ENCODE measurements at regions not wholly inside any gene's neighbourhood (a gene's known extent, or its start where the extent isn't known, plus 50 kb on each side); places are given as distances from the start of the nearest gene placed in this dataset.

DNA sequence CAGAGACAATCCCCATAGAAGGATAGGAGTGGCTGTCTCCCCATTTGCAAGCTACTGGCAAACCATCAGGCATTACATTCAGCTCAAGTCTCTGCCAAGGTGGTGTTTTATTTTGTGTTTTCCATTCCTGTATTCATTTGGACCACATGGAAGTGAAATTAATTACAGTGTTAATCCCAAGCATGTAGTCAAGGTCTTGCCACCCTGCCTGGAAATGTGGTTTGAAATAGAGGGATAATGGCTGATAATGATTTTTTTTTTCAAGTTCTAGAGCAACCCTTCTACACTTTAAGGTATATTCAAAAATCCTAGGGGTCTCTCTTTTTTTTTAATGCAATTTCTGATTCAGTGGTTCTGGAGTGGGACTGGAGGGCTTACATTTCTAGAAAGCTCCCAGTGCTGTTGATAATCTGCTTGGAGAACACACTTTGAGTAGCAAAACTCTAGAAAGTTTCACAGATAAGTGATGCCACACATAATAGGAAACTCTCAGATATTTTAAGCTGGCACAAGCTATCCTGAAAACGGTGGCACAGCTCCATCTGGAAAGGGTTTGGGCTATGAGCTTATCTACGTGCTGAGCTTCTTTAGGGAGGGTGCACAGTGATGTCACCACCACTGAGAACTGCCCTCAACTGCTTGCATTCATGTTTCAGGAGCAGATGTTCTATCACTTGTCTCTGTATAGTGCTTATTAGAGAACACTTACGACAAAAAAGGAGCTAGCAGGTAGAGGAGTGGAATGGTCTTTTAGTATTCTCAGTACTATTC, 140.1 kb upstream of the IL12A start (continued):
- no peak for TF ChIP-seq ZNF462 (CRISPR knock-in tag; IDR thresholded peaks at IDR 0.05)
- TF ChIP-seq JUNB (IDR thresholded peaks at IDR 0.05; ENCODE audit: unreplicated experiment) = no peak
- TF ChIP-seq EZH2 (IDR thresholded peaks at IDR 0.05; ENCODE audit: low read depth, unreplicated experiment) = no peak
- no peak for TF ChIP-seq EZH2phosphoT487 (IDR thresholded peaks at IDR 0.05; ENCODE audit: unreplicated experiment)
- no peak for TF ChIP-seq ZNF331 (CRISPR knock-in tag; IDR thresholded peaks at IDR 0.05; ENCODE audit: low read depth)
- no peak for TF ChIP-seq ZNF114 (CRISPR knock-in tag; IDR thresholded peaks at IDR 0.05)
- no peak for TF ChIP-seq REST (IDR thresholded peaks at IDR 0.05; ENCODE audit: unreplicated experiment)
- TF ChIP-seq NANOG (IDR thresholded peaks at IDR 0.05; ENCODE audit: borderline replicate concordance) = no peak
